HUES48 (cell line): ENCODE measurements at regions not wholly inside any gene's neighbourhood (a gene's known extent, or its start where the extent isn't known, plus 50 kb on each side); places are given as distances from the start of the nearest gene placed in this dataset.
A peak's percentile ranks its signal among the peaks of the same experiment; 100 is the strongest.

Experiments used
- H3K27ac ChIP-seq: one replicate; pipeline ENCODE4 v1.7.0; 2013; ENCODE audit warnings: low read depth, low read length, inconsistent platforms
- H3K27me3 ChIP-seq: 2 replicates; pipeline ENCODE4 v1.6.1; 2013; ENCODE audit warnings: mild to moderate bottlenecking, low read length; ENCODE audit not compliant: control insufficient read depth, insufficient read depth
- H3K36me3 ChIP-seq: 2 replicates; pipeline ENCODE4 v1.6.1; 2013; ENCODE audit warnings: low read length; ENCODE audit not compliant: control insufficient read depth, insufficient read depth
- H3K4me1 ChIP-seq: 2 replicates; pipeline ENCODE4 v1.6.1; 2013; ENCODE audit warnings: mild to moderate bottlenecking, low read length; ENCODE audit not compliant: control insufficient read depth, insufficient read depth
- H3K4me3 ChIP-seq: 2 replicates; pipeline ENCODE4 v1.5.1; 2013; ENCODE audit warnings: mild to moderate bottlenecking, low read depth, low read length
- H3K9ac ChIP-seq: 2 replicates; pipeline ENCODE4 v1.6.1; 2013; ENCODE audit warnings: mild to moderate bottlenecking, low read depth, low read length, moderate library complexity
- H3K9me3 ChIP-seq: 2 replicates; pipeline ENCODE4 v1.6.1; 2013; ENCODE audit warnings: low read length; ENCODE audit not compliant: control insufficient read depth, insufficient read depth

DNA sequence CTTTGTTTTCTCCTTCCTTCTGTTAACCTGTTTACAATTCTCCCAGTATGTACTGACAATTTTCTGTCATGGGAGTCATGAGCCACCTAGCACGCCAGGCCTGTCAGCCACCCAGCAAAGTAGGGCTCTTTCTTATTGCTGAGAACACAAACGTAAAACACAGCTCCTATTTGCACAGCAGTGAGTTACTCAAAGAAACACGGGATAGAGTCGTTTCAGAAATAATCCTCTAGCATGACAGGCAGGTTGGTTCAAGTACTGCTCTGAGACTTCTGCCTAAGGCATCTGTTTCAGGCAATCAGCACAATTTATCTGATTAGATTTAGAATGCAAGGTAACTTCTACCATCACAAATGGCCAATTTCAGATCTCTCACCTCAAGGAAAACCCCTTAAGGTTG lies 88.8 kb downstream of the CD24 start:
- Histone ChIP-seq H3K4me3 (no peak overlapping the region), H3K9me3 (no peaks in the 10 kb centered on the region), H3K9ac (no peak overlapping the region), H3K36me3 (no peaks in the 10 kb centered on the region), H3K27me3 (no peaks in the 10 kb centered on the region), H3K27ac (peak overlapping the region; percentile 87), H3K4me1 (peaks cover 32% of the 10 kb centered on the region)

DNA sequence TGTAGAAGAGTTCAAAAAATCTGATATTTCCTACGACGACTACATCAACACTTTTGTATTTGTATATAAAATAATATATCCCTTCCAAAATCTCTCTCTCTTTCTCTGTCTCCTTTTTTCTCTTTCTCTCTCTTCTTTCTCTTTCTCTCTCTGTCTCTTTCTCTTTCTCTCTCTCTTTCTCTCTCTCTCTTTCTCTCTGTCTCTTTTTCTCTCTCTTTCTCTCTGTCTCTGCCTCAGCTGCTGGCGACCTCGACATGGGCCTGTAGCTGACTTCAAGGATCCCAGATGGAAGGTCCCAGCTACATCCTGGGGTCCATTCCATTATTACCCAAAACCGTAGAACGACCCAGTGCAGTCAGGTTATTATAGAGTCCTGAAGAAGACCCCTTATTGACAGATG lies 90.0 kb downstream of the CD24 start:
- Histone ChIP-seq H3K36me3 (no peaks in the 10 kb centered on the region), H3K27me3 (no peaks in the 10 kb centered on the region), H3K4me1 (peaks cover 32% of the 10 kb centered on the region), H3K9me3 (no peaks in the 10 kb centered on the region), H3K4me3 (no peak overlapping the region), H3K9ac (no peak overlapping the region), H3K27ac (no peak overlapping the region)

DNA sequence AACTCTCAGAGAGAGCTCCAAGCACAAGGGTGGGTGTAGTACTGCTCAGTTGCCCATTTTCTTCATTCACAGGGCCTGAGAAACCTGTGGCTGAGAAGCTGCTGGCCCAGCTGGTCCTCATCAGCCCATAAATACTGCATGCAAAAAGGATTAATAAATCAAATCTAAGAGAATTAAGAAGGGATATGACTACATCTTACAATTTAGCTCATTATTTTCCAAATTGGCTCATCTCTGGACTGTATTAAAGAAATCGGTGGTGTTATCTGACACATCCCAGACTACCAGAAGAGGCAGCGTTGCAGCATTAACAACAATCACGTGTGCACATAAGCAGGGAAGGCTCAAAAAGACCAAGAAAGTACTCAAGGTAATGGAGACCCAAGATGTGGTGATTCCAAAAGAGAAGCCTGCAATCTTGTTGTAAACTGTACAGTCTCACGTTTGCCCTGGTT lies 90.7 kb downstream of the CD24 start:
- no peak overlapping the region for H3K27ac ChIP-seq
- peaks cover 32% of the 10 kb centered on the region for H3K4me1 ChIP-seq
- no peaks in the 10 kb centered on the region for H3K36me3 ChIP-seq
- no peaks in the 10 kb centered on the region for H3K27me3 ChIP-seq
- H3K9ac ChIP-seq = no peak overlapping the region
- no peaks in the 10 kb centered on the region for H3K9me3 ChIP-seq
- H3K4me3 ChIP-seq = no peak overlapping the region

DNA sequence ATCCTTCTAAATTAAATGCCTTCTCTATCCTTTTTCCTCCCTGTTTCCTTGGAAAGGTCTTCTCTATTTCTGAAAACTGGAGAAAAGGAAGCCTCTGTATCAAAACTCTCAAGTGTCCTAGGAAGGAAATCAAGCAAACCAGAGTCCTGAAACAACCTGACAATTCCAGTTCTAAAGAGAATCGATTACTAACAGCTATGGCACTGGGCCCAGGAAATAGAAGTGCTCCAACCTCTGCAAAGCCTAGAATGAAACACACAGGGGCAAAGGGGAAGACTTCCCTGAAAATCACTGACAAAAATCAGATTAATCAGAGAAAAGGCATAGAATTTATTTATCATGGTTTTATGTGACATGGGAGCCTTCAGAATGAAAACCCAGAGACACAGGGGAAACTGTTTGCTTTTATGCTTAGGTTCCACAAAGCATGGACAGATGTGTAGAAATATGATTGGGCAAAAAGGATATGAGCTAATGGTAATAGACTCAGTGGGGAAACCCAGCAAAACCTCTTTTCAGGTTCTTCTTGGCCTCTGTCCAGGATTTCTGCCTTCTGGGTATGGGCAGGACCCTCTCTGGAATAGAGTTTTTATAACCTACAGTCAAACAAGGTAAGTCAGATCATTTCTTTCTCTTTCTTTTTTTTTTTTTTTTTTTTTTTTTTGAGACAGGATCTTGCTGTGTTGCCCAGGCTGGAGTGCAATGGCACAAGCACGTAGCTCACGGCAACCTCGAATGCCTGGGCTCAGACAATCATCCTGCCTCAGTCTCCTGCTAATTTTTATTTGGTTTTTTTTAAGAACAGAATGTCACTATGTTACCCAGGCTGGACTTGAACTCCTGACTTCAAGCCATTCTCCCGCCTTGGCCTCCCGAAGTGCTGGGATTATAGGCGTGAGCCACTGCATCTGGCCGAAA lies 91.7 kb downstream of the CD24 start:
- Histone ChIP-seq H3K9me3 (peaks cover 6% of the 10 kb centered on the region), H3K27me3 (no peaks in the 10 kb centered on the region), H3K4me3 (no peak overlapping the region), H3K9ac (no peak overlapping the region), H3K27ac (no peak overlapping the region), H3K36me3 (no peaks in the 10 kb centered on the region), H3K4me1 (peaks cover 32% of the 10 kb centered on the region)

DNA sequence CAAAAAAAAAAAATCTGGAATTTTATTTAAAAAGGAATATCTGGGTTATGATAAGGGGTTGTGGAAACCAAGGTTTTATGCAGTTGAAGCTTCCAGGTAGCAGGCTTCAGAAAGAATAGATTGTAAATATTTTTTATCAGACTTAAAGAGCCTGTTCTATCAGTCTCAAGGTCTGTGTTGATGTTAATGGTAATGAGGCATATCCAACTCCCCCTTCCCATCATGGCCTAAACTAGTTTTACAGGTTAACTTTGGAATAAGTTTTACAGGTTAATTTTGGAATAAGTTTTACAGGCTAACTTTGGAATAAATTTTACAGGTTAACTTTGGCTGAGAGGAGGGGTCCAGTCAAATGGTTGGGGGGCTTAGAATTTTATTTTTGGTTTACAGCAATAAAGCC lies 92.4 kb downstream of the CD24 start:
- no peaks in the 10 kb centered on the region for H3K27me3 ChIP-seq
- H3K27ac ChIP-seq = no peak overlapping the region

DNA sequence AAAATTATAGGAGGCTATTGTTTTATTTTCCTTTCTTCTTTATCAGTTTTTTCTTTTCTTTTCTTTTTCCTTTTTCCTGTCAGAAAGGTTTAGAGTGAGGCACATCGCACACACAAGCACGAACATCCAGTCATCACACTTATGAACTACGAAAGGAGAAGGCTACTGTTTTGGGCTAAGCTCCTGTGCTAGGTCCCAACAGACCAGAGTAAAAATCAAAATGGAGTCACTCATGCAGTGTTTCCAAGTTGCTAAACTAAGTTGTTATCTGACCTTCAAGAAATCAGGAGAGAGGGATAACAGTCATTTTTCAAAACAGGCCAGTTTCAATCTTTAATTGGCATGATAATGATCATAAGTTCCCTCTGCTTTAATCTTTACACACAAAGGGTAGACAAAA lies 93.6 kb downstream of the CD24 start:
- Histone ChIP-seq H3K27ac (no peak overlapping the region), H3K27me3 (no peaks in the 10 kb centered on the region), H3K4me1 (peaks cover 16% of the 10 kb centered on the region), H3K36me3 (no peaks in the 10 kb centered on the region), H3K9ac (no peak overlapping the region), H3K4me3 (no peak overlapping the region), H3K9me3 (peaks cover 23% of the 10 kb centered on the region)

More for the DNA sequence above, 92.4 kb downstream of the CD24 start:
- Histone ChIP-seq H3K4me1 (peaks cover 28% of the 10 kb centered on the region), H3K36me3 (no peaks in the 10 kb centered on the region), H3K9ac (no peak overlapping the region), H3K9me3 (peaks cover 12% of the 10 kb centered on the region), H3K4me3 (no peak overlapping the region)

DNA sequence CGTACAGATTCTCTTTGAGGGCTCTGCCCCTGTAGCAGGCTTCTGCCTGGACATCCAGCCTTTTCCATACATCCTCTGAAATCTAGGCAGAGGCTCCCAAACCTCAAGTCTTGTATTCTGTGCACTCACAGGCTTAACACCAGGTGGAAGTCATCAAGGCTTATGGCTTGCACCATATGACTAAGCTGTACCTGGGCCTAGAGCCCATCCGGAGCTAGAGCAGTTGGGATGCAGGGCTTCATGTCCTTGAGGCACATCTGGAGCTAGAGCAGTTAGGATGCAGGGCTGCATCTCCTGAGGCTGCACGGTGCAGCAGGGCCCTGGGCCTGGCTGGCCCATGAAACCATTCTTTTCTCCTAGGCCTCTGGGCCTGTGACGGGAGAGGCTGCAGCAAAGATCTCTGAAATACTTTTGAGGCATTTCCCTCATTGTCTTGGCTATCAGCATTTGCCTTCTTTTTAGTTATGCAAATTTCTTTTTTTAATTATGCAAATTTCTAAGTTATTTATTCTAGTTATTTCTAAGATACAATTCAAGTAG lies 98.7 kb downstream of the CD24 start:
- Histone ChIP-seq H3K4me3 (peak overlapping the region; percentile 2; the same call in 1 of the 2 replicates), H3K36me3 (no peaks in the 10 kb centered on the region), H3K27ac (no peak overlapping the region), H3K4me1 (peaks cover 4% of the 10 kb centered on the region), H3K9ac (no peak overlapping the region), H3K9me3 (peaks cover 40% of the 10 kb centered on the region), H3K27me3 (no peaks in the 10 kb centered on the region)

DNA sequence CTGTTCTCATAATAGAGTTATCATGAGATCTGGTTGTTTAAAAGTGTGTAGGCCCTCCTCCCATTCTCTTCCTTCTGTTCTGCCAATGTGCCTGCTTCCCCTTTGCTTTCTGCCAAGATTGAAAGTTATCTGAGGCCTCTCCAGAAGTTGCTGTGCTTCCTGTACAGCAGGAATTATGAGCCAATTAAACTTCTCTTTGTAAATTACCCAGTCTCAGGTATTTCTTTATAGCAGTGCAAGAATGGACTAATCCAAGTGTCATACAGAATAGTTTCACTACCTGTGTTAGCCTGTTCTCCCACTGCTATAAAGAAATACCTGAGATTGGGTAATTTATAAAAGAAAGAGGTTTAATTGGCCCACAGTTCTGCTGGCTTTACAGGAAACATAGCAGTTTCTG lies 100.0 kb downstream of the CD24 start:
- Histone ChIP-seq H3K4me3 (no peak overlapping the region), H3K36me3 (no peaks in the 10 kb centered on the region), H3K9ac (no peak overlapping the region), H3K9me3 (peaks cover 44% of the 10 kb centered on the region), H3K27ac (no peak overlapping the region), H3K27me3 (no peaks in the 10 kb centered on the region), H3K4me1 (peaks cover 4% of the 10 kb centered on the region)

DNA sequence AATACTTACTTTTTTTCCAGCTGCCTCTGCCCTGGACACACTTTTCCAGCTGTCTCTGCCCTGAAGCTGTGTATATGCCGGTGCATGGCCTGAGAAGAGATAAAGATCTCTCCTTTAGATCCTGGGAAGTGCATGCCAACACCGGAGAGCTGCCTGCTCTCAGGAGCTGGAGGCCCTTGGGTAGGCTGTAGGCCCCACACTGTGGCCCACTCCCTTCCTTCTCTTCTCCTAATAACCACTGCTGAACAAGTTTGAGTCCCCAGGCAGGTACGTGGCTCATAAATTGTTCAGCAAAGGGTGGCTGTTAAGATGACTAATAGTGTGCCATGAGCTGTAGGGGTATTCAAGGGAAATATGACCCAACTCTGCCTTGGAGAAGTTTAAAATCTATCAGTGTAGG lies 102.5 kb downstream of the CD24 start:
- no peak overlapping the region for H3K27ac ChIP-seq
- no peak overlapping the region for H3K9ac ChIP-seq
- no peaks in the 10 kb centered on the region for H3K27me3 ChIP-seq
- H3K36me3 ChIP-seq = no peaks in the 10 kb centered on the region
- H3K4me1 ChIP-seq = peaks cover 8% of the 10 kb centered on the region
- H3K4me3 ChIP-seq = no peak overlapping the region
- peaks cover 44% of the 10 kb centered on the region for H3K9me3 ChIP-seq

DNA sequence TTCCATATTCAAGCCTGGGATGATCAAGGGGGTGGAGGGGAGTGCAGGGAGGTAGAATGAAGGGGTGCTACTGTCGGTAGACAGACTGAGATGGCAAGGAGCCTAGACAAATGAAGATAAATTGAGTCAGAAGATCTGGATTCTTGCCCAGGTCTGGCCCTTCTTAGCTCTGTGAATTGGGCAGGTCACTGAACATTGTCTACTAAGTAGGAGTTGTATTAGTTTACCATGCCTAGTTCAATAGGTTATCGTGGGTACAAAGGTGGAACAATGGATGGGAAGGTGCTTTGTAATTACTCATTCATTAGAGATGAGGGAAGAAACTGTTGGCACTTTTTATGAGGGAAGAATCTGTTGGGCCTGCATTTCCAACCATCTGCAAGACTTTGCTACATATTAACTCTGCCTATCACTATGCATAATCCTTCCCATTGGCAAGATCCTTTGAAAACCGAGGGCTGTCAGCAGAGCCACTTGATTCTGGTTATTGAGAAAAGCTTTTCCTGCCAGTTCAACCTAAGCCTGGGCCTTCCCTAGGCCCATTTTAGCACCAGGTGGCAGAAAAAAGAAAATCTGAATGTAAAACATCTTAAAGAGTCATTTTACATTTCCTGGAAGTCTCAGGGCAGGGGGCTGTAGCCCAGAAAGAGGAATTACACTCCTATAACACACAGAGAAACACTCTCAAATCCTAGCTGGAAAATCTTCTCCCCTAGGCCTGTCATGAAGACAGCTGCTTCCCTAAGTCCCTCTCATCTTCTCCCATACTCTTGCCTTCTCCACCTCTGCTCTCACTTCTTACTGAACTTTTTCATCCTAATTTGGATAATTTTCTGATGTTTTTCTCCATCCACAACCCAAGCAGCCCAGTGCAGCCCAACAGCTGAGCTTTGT lies 103.5 kb downstream of the CD24 start:
- Histone ChIP-seq H3K4me3 (no peak overlapping the region), H3K27ac (no peak overlapping the region), H3K27me3 (no peaks in the 10 kb centered on the region), H3K4me1 (peaks cover 8% of the 10 kb centered on the region), H3K36me3 (no peaks in the 10 kb centered on the region), H3K9me3 (peaks cover 45% of the 10 kb centered on the region), H3K9ac (no peak overlapping the region)
